SK-N-SH (cell line): ENCODE measurements at regions not wholly inside any gene's neighbourhood (a gene's known extent, or its start where the extent isn't known, plus 50 kb on each side); places are given as distances from the start of the nearest gene placed in this dataset.

Experiments used
- RAD21 ChIP-seq: IDR thresholded peaks from 2 replicates; pipeline ENCODE4 v1.6.1; 2012; ENCODE audit warnings: mild to moderate bottlenecking, low read length
- TF ChIP-seq, protein P1 (sequence below): fragments of 200-600 bp; sonication (generic); IDR thresholded peaks from 2 replicates; pipeline ENCODE4 v1.6.1; 2017; ENCODE audit warnings: antibody characterized with exemption, mild to moderate bottlenecking, moderate library complexity
- TF ChIP-seq, protein P2 (sequence below): IDR thresholded peaks from 2 replicates; pipeline ENCODE4 v1.6.1; 2012; ENCODE audit warnings: mild to moderate bottlenecking, low read depth, low read length, moderate library complexity

DNA sequence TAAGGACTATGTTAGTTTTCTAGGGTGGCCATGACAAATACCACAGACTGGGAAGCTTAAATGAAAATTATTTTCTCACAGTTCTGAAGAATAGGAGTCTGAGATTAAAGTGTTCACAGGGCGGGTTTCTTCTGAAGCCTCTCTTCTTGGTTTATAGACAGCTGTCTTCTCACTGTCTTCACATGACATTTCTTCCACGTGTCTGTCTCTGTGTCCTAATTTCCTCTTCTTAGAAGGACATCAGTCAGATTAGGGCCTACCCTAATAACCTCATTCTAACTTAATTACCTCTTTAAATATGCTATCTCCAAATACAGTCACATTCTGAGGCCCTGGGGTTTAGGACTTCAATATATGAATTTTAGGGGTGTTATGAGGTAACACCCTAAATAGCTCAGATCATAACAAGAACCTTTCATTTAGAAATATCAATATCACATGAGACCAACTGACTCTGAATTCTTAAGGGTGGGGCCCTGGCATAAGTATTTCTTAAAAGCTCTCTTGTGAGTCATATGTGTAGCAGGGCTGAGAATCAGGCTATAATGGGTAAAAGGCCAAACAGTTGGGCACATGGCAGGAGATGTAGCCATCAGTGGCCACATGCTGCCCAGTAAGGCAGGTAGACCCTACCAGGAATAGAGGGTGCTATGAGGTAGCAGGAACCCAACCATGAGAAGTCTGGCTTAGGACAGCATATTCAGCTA lies 62.0 kb upstream of the TENT5A start:
- TF ChIP-seq, protein P1, sequence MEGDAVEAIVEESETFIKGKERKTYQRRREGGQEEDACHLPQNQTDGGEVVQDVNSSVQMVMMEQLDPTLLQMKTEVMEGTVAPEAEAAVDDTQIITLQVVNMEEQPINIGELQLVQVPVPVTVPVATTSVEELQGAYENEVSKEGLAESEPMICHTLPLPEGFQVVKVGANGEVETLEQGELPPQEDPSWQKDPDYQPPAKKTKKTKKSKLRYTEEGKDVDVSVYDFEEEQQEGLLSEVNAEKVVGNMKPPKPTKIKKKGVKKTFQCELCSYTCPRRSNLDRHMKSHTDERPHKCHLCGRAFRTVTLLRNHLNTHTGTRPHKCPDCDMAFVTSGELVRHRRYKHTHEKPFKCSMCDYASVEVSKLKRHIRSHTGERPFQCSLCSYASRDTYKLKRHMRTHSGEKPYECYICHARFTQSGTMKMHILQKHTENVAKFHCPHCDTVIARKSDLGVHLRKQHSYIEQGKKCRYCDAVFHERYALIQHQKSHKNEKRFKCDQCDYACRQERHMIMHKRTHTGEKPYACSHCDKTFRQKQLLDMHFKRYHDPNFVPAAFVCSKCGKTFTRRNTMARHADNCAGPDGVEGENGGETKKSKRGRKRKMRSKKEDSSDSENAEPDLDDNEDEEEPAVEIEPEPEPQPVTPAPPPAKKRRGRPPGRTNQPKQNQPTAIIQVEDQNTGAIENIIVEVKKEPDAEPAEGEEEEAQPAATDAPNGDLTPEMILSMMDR: no peak
- no peak for TF ChIP-seq RAD21
- TF ChIP-seq, protein P2, sequence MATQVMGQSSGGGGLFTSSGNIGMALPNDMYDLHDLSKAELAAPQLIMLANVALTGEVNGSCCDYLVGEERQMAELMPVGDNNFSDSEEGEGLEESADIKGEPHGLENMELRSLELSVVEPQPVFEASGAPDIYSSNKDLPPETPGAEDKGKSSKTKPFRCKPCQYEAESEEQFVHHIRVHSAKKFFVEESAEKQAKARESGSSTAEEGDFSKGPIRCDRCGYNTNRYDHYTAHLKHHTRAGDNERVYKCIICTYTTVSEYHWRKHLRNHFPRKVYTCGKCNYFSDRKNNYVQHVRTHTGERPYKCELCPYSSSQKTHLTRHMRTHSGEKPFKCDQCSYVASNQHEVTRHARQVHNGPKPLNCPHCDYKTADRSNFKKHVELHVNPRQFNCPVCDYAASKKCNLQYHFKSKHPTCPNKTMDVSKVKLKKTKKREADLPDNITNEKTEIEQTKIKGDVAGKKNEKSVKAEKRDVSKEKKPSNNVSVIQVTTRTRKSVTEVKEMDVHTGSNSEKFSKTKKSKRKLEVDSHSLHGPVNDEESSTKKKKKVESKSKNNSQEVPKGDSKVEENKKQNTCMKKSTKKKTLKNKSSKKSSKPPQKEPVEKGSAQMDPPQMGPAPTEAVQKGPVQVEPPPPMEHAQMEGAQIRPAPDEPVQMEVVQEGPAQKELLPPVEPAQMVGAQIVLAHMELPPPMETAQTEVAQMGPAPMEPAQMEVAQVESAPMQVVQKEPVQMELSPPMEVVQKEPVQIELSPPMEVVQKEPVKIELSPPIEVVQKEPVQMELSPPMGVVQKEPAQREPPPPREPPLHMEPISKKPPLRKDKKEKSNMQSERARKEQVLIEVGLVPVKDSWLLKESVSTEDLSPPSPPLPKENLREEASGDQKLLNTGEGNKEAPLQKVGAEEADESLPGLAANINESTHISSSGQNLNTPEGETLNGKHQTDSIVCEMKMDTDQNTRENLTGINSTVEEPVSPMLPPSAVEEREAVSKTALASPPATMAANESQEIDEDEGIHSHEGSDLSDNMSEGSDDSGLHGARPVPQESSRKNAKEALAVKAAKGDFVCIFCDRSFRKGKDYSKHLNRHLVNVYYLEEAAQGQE: no peak
